ENCODE measurements at regions not wholly inside any gene's neighbourhood (a gene's known extent, or its start where the extent isn't known, plus 50 kb on each side); places are given as distances from the start of the nearest gene placed in this dataset.

DNA sequence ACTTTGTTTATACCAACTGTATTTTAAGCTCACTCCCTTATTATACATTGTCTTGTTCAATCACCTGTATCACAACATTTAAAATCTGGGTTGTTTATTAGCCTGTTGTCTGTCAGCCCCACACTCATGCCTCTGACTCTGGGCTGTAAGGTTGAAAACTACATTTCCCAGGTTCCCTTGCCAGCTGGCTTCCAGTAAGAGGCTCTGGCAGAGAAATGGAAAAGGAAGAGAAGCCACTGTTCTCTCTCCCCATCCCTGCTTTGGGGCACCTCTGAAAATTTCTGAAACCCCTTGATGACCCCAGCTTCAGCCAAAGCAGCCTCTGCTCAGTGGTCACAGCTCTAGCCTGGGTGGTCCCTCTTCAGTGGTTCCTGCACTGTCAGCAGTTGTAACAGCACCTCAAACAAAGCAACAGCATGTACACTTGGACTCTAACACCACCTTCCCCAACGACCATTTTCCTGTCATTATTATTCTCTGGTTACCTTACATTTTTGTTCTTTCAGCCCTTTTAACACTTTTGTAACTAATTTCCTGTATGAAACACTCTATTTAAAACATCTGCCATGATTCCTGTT, 108.9 kb upstream of the LGALSL start:
- DNase-seq = no peak

DNA sequence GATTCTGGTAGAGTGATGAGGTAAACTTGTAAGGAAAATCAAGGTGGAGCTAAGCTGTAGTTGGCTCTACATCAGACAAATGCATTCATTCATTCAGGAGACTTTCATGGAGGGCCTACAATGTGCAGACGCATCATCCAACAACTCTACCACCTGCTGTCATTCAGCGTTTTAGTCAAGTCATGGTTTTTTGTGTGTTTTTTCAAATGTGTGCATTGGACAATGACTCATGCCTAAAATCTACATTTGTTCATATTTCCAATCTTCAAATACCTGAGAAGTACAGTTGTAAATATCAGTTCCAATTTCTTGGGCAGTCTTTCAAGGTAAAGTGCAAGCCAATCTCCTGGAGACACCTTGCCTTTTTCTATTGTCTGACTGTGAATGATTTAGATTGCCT, 108.0 kb upstream of the LGALSL start:
- no peak for DNase-seq

GRCh38 chr2:64348386-64349130, 105.4 kb upstream of the LGALSL start:
- no peak for DNase-seq

DNA sequence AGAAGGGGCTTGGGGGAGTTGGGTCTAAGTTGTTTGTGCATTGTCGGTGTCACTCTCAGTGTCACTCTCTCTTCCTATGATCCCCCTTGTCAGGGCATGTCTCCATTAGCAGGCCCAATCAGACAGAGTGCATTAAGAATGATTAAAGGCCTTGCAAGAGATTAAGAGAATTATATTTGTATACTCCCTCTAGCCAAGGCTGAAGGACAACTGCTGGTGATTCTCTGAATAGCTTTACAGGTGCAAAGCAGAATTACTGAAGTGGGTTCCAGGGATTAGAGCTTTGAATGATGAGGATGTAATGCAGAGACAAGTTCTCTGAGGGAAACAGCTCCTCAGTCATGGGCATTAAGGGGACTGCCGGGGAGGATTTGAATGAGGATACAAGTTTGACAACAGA, 104.8 kb upstream of the LGALSL start:
- no peak for DNase-seq

GRCh38 chr2:64350996-64351395, 103.0 kb upstream of the LGALSL start:
- DNase-seq = no peak

GRCh38 chr2:64352292-64352691, 101.7 kb upstream of the LGALSL start:
- no peak for DNase-seq

GRCh38 chr2:64354857-64355680, 98.9 kb upstream of the LGALSL start:
- DNase-seq = no peak

GRCh38 chr2:64356906-64357305, 97.1 kb upstream of the LGALSL start:
- DNase-seq = no peak

DNA sequence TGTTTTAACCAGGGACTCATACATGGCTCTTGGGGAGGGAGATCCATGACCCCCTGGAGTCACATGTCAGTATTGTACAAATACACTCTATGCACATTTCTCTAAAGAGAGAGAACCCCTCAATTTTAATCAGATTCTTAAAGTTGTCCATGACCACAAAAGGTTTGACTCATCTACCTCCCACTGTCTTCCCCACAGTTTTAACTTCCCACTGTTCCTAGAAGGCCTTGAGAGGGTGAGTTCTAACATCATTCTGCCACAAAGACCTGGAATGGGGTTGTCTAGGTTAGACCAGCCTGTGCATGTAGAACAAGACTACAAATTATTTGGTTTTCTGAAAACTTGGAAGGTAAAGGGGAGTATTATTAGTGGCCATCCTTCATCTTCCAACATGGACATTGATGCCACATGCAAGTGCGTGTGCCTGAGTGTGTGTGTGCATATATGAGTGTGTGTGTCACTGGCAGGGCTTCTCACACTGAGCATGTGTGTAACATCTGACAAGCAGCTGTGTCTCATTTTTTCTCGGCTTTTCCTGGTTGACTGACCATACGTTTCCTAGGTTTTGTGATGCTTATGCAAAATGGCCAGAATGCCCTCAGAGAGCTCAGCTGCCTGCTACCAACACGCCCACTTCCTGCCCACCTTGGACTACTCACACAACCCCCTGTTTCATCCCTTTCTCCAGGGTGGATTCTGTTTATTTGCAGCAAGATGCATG, 94.6 kb upstream of the LGALSL start:
- no peak for DNase-seq

DNA sequence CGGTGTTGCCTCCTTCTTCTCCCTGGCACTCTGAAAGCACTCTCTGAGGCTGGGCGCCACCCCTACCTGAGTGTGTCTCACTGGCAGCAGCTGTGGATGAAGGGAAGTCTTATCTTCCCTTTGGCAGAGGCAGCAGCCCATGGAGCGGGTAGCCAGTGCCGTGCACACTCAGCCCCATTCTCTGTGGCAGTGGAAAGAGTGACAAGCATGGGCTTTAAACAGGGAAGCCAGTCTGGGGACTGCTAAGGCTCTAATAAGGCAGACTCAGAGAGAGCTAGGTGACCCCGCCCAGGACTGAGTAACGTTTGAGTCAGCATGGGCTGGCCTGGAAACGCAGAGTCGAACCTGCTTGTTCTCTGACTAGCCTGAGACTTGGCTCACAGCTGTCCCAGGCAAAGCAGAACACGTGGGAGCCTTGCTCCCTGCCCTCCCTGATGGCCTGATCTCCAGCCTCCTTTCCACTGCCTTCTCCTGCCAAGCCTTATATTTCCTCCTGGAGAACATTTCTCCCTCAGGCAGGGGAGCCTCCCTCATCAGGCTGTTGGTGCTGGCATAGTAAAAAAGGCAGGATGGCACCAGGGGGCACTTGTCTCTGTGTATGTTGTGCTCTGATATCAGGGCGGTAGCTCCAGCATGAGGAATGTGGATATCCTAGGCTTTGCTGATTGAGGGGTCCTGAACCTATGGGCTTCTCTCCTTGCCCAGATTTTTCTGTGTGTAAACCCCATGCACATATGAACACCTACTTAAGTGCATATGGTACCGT, 93.9 kb upstream of the LGALSL start:
- no peak for DNase-seq

- no peak for DNase-seq
Measured at GRCh38 chr2:64361151-64361938, 92.6 kb upstream of the LGALSL start.

DNA sequence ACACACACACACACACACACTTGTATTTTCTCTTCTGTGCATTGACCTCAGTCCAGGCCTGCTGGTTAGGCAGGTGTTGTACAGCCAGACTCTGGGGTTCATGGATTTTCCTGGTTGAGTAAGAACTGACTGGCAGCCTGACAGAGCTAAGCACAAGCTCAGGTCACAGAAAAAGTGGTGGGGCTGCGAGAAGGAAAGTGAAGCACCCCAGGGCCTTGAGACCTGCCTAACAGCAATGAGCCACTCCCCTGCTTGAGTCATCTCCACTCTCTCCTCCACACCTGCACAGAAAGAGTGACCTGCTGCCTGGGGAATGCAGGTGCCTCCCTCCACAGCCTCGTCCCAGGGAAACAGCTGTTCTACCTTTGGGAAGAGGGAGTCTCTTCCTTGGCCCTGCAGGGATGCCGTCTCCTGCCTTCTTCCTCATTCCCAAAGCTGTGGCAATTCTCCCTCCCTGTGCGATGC, 91.4 kb upstream of the LGALSL start:
- DNase-seq = no peak

DNA sequence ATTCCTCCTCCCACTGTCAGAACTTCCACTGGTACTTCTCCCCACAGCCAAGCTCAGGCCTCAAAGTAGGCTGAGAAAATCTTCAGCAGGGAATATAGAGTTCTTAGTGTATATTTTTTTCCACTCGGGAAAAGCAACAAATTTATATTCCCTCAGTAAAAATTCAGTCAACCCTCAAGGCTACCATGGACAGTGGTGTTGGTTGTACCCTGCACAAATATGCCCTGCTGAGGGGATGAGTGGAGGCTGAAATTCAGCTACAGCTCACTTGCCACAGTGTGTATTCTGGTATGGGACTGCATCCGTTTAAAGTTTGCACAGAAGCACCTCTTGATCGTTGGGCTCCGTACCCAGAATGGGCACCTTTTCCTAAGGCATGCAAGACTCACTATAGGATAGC, 90.8 kb upstream of the LGALSL start:
- no peak for DNase-seq

- DNase-seq = no peak
Measured at GRCh38 chr2:64363848-64364247, 90.1 kb upstream of the LGALSL start.

GRCh38 chr2:64367444-64368232, 86.3 kb upstream of the LGALSL start:
- DNase-seq = no peak

GRCh38 chr2:64369706-64370105, 84.3 kb upstream of the LGALSL start:
- DNase-seq = no peak

DNA sequence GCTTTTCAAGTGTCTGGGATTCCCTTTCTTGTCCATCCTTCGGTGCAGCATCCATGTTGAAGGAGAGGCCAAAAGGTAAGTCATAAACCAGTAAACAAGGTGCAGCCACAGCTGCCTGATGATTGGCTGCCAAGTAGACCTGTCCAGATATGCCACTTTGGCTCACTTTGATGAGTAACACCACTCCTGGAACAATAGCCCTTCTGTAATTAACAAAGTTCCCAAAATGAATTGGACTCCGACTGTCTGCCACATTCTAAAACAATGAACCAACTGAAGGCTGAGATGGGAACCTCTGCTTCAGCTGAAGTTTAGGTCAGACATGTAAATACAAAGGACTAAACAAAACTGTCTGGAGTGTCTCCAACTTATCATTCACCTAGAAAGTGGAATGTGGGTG, 82.2 kb upstream of the LGALSL start:
- DNase-seq = no peak

DNA sequence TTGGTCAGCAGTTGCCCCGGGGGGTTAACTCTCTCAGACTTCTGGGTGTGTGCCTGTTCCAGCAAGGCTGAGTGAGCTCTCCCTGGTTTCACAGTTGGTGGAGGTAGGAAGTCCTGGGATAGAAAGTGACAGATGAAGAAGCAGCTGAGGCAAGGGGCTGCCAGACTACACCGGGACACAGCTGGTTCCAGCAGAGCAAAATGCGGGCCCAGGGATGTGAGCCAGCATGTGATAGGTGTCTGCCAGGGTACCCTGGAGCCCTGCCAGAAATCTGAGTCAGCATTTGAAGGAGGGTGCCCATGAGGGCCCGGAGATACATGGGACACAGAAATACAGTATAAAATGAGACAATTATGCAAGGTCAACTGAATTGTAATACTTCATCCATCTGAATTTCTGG, 79.3 kb upstream of the LGALSL start:
- no peak for DNase-seq

DNA sequence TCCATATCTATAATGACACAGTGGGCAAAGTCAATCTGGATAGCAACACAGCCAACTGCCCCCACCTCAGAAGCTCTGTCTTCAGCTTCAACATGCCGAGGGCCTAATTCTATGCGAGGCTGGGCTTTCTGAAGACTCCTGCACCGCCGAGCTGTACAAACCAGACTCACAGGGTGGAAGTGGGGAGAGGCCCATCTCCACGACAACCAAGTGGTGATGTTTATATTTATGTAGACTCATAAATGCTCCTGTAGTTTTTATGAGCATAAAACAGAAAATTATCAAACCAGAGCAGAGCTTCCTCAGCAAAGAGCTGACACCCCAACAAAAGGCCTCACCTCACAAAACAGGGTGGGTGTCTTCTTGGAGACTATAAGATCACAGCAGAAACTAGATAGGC, 77.0 kb upstream of the LGALSL start:
- no peak for DNase-seq

- no peak for DNase-seq
Measured at GRCh38 chr2:64379186-64379585, 74.8 kb upstream of the LGALSL start.
